GDM1 (cell line): ENCODE measurements at regions not wholly inside any gene's neighbourhood (a gene's known extent, or its start where the extent isn't known, plus 50 kb on each side); places are given as distances from the start of the nearest gene placed in this dataset.

Experiments
- DNase-seq: peaks from one replicate; lab custom pipeline; 2025; lab: John Stamatoyannopoulos, UW

GRCh38 chr5:54611290-54611951, 93.9 kb downstream of the SNX18 start:
- DNase-seq: no peak

DNA sequence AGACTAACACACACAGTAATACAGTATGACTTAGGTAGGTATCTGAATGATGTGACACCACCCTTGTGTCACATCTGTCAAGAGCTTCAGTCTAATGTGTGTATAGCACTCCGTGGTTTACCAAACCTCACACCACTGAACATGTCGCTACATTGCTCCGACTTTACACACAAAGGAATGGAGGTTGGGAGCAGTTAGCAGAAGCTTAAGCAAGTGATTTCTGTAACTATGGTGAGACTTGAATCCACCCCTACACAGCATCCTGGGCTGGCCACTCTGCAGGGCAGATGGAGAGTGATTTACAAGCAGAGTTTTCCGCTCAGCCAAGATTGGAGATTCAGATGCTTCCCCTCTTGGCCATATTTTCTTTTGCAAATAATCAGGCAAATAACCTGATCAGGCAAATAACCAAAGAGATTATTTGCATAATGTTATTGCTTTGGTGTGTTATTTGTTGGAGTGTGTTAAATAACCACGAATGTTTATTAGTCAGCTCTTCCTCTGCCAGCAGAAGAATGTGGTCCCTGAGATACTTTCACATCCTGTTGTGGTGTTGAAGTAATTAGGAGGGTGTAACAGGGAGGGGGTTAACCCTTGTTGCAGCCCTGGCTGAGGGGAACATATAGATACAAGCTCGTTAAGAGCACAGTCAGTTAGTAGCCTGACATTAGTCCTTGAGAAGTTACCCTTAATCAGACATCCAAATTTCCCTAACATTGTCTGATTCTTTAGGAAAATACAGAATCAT, 92.8 kb downstream of the SNX18 start:
- DNase-seq: peak; percentile 3

DNA sequence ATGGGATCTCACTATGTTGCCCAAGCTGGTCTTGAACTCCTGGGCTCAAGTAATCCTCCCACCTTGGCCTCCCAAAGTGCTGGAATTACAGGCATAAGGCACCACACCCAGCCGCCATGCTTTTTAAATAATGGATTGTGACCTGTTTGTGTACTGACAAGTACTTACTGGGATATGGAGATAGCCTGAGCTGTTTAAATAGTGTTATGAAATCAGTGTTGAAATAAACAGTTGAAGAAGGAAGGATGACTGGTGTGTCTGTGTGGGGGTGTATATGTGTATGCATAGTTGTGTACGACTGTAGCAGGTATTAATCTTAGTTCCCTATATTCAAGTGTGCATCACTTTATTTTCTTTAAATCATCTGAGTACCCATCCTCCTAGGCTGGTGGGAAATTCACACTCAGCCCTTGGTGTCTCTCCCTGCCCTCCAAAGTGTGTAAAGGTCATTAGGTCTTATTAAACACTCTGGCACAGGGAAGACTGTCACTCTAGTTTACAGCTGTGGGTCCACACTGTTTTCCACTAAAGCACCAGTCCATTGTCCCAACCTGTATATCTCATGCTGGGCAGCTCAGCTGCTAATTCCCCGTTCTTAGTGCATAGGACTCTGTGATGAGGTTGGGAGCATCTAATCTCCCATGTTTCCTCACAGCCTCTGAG, 91.0 kb downstream of the SNX18 start:
- no peak for DNase-seq

- DNase-seq: no peak
These were observed 89.4 kb downstream of the SNX18 start for GRCh38 chr5:54607006-54607405.

GRCh38 chr5:54603372-54603771, 85.8 kb downstream of the SNX18 start:
- DNase-seq: no peak

DNA sequence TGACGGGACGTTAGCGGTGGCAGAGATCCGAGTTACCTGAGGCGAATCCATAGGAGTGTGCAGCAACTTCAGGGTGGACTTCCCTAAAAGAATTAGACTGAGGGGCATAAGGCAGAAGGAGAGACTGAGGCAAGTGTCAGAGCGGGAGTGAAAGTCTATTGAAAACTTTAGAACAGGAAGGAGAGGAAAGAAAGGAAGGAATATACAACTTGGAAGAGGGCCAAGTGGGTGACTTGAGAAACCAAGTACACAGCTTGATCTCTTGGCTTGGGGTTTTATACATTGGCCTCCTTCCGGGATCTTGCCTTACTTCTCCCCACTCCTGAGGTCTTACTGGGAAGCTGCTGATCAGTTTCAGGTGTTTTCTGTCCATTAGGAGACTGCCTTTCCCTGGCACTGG, 84.9 kb downstream of the SNX18 start:
- DNase-seq: no peak

- no peak for DNase-seq
These were observed 84.1 kb downstream of the SNX18 start for GRCh38 chr5:54601411-54602230.
